NCI-H2107 treated with DMSO at 0.1 percent for 48 hours (cell line): ENCODE measurements at regions not wholly inside any gene's neighbourhood (a gene's known extent, or its start where the extent isn't known, plus 50 kb on each side); places are given as distances from the start of the nearest gene placed in this dataset.

Experiments used
- DNase-seq: peaks from one replicate; lab custom pipeline; 2025; ENCODE audit not compliant: unreplicated experiment; lab: John Stamatoyannopoulos, UW

GRCh38 chr7:20932785-20933527 lies 146.3 kb upstream of the SP8 start:
- peak; percentile 55 for DNase-seq

GRCh38 chr7:20945451-20945850 lies 158.8 kb upstream of the SP8 start:
- DNase-seq, result no peak

- no peak for DNase-seq
Observed at GRCh38 chr7:20952916-20953315, 166.2 kb upstream of the SP8 start.

GRCh38 chr7:20954711-20955619 lies 168.3 kb upstream of the SP8 start:
- DNase-seq, result no peak

- no peak for DNase-seq
Observed at GRCh38 chr7:20958572-20958971, 171.9 kb upstream of the SP8 start.

- DNase-seq, result no peak
Observed at GRCh38 chr7:20959281-20959680, 172.6 kb upstream of the SP8 start.

- no peak for DNase-seq
Observed at GRCh38 chr7:20963556-20964280, 177.0 kb upstream of the SP8 start.

- peak; percentile 94 for DNase-seq
Observed at GRCh38 chr7:20964281-20964918, 177.7 kb upstream of the SP8 start.

- no peak for DNase-seq
Observed at GRCh38 chr7:20971219-20971618, 184.5 kb upstream of the SP8 start.

- DNase-seq, result no peak
Observed at GRCh38 chr7:20980232-20980631, 193.5 kb upstream of the SP8 start.

GRCh38 chr7:20980668-20981264 lies 194.1 kb upstream of the SP8 start:
- no peak for DNase-seq

- no peak for DNase-seq
Observed at GRCh38 chr7:20988340-20988739, 201.7 kb upstream of the SP8 start.

GRCh38 chr7:20991544-20991943 lies 204.9 kb upstream of the SP8 start:
- DNase-seq, result no peak

GRCh38 chr7:20993693-20994092 lies 207.0 kb upstream of the SP8 start:
- no peak for DNase-seq

GRCh38 chr7:20998309-20998708 lies 211.6 kb upstream of the SP8 start:
- no peak for DNase-seq

- DNase-seq, result no peak
Observed at GRCh38 chr7:21011153-21011552, 224.5 kb upstream of the SP8 start.

- DNase-seq, result no peak
Observed at GRCh38 chr7:21013765-21014539, 227.3 kb upstream of the SP8 start.

GRCh38 chr7:21020667-21021066 lies 234.0 kb upstream of the SP8 start:
- DNase-seq, result no peak

GRCh38 chr7:21023841-21024484 lies 237.3 kb upstream of the SP8 start:
- DNase-seq, result no peak
